Amniotic stem cell (primary cell): ENCODE measurements at regions not wholly inside any gene's neighbourhood (a gene's known extent, or its start where the extent isn't known, plus 50 kb on each side); places are given as distances from the start of the nearest gene placed in this dataset.

ENCODE experiments used
- DNase-seq: peaks from one replicate; lab custom pipeline; 2025; lab: John Stamatoyannopoulos, UW

DNA sequence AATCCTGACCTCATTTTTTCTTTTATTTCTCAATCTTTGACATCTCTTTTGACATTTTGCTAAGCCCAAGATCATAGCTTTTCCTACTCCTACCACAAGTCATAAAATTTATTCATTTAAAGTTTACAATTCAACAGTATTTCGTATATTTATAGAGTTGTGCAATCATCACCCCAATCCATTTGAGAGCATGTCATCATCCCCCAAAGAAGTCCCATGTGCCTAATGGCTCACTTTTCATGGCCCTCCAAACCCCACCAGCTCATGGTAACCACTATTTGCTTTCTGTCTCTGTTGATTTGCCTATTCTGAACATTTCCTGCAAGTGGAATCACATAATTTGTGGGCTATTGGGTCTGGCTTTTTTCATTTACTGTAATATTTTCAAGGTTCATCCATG, 52.5 kb upstream of the GLI3 start:
- DNase-seq, result no peak
